Muscle of leg (tissue), 3 donors: ENCODE measurements at regions not wholly inside any gene's neighbourhood (a gene's known extent, or its start where the extent isn't known, plus 50 kb on each side); places are given as distances from the start of the nearest gene placed in this dataset.

Experiments used
- DNase-seq: peaks from one replicate; pipeline ENCODE4 v3.0.0; 2013
- H3K27ac ChIP-seq: one replicate; pipeline ENCODE4 v1.5.1; 2013; ENCODE audit warnings: mild to moderate bottlenecking, low read length, control low read depth
- H3K27me3 ChIP-seq: one replicate; pipeline ENCODE4 v1.6.1; 2013; ENCODE audit warnings: low read length; ENCODE audit not compliant: control insufficient read depth, insufficient read depth
- H3K36me3 ChIP-seq: one replicate; pipeline ENCODE4 v1.6.1; 2013; ENCODE audit warnings: low read length; ENCODE audit not compliant: control insufficient read depth, insufficient read depth
- H3K4me1 ChIP-seq: one replicate; pipeline ENCODE4 v1.6.1; 2013; ENCODE audit warnings: low read length; ENCODE audit not compliant: control insufficient read depth, insufficient read depth
- H3K4me3 ChIP-seq: one replicate; pipeline ENCODE4 v1.5.1; 2013; ENCODE audit warnings: low read length, control low read depth
- H3K9me3 ChIP-seq: replicated peaks from 2 replicates; pipeline ENCODE4 v1.6.1; 2013; ENCODE audit warnings: low read depth, low read length; ENCODE audit not compliant: control insufficient read depth
- WGBS: methylation state at CpG from one replicate; pipeline ENCODE4 v1.1.5; 2013; ENCODE audit warnings: missing lambda C conversion rate; ENCODE audit not compliant: insufficient coverage; 5-methylcytosine and 5-hydroxymethylcytosine counted together

DNA sequence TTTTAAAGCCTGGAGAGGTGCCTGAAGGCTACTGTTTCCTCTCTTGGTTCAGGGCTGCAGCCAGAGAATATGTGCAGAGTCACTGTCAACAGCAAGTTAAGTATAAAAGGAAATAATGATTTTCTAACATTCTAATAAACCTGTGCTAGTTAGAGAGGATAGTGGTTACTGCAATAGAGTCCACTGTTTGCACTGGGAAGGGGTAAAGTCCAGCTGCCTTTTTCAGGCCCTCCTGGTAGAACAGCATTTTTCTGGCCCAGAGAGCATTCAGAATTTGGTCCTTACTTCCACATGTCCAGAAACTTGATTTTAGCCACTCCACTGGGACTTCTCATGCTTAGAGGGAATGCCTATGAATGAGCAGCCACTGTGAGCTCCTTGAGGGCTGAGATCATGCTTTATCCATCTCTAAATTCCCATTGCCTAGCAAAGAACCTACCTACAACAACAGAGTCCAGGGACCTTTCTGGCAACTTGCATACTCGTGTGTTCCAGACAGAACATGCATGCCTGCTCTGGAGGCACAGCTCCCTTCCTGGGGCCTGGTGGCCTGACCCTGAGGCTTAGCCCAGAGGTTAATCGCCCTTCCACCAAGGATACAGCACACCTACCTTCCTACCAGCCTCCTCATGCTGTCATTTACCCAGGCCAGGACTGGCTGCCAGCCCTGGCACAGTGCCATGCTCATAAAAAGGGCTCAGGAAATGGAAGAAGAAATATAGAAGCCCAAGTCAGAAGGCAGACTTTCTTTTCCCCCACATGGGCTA, 50.3 kb upstream of the ATP13A3 start:
- H3K4me1 ChIP-seq: peaks cover 13% of the 10 kb centered on the region
- 55% methylated on average over 2 of the region's 2 CpGs for WGBS
- no peak overlapping the region for H3K4me3 ChIP-seq
- peak overlapping the region; percentile 78 for H3K27ac ChIP-seq
- H3K9me3 ChIP-seq: peaks cover 9% of the 10 kb centered on the region
- H3K36me3 ChIP-seq: no peaks in the 10 kb centered on the region
- peak; percentile 50 for DNase-seq
- no peaks in the 10 kb centered on the region for H3K27me3 ChIP-seq
